HEK293T (cell line): ENCODE measurements at regions not wholly inside any gene's neighbourhood (a gene's known extent, or its start where the extent isn't known, plus 50 kb on each side); places are given as distances from the start of the nearest gene placed in this dataset.

Source experiments
- CTCF ChIA-PET: fragments of 350-600 bp; formaldehyde crosslinking; extraction: SDS; loops from one replicate; lab custom pipeline; 2021; ENCODE audit warnings: antibody characterized with exemption, inconsistent platforms; lab: Yijun Ruan, JAX
- POLR2A ChIA-PET: fragments of 350-600 bp; formaldehyde crosslinking; extraction: SDS; loops from one replicate; lab custom pipeline; 2020; ENCODE audit warnings: antibody characterized with exemption, inconsistent platforms; lab: Yijun Ruan, JAX
- DNase-seq: peaks from one replicate; pipeline ENCODE4 v3.0.0; 2012; ENCODE audit warnings: mixed read lengths; ENCODE audit errors: extremely low spot score
- ARNT ChIP-seq: fragments of 450-650 bp; IDR thresholded peaks from 2 replicates; pipeline ENCODE4 v1.6.1; 2017; ENCODE audit warnings: mild to moderate bottlenecking
- BHLHE40 ChIP-seq: fragments of 450-650 bp; IDR thresholded peaks from 2 replicates; pipeline ENCODE4 v1.6.1; 2016; ENCODE audit warnings: mild to moderate bottlenecking, moderate library complexity, borderline replicate concordance
- CTBP1 ChIP-seq: fragments of 450-650 bp; IDR thresholded peaks from 2 replicates; pipeline ENCODE4 v1.6.1; 2016; ENCODE audit warnings: borderline replicate concordance
- ELF4 ChIP-seq: fragments of 450-650 bp; IDR thresholded peaks from 2 replicates; pipeline ENCODE4 v1.6.1; 2017; ENCODE audit warnings: antibody characterized with exemption
- FOXA1 ChIP-seq: fragments of 450-650 bp; IDR thresholded peaks from 2 replicates; pipeline ENCODE4 v1.6.1; 2016; ENCODE audit warnings: mild to moderate bottlenecking
- FOXK2 ChIP-seq: fragments of 450-650 bp; IDR thresholded peaks from 2 replicates; pipeline ENCODE4 v1.6.1; 2016; ENCODE audit warnings: mild to moderate bottlenecking
- FOXM1 ChIP-seq: fragments of 450-650 bp; IDR thresholded peaks from 2 replicates; pipeline ENCODE4 v1.6.1; 2017; ENCODE audit warnings: mild to moderate bottlenecking, borderline replicate concordance
- HDGF ChIP-seq: fragments of 450-650 bp; IDR thresholded peaks from 2 replicates; pipeline ENCODE4 v1.6.1; 2017; ENCODE audit warnings: antibody characterized with exemption, borderline replicate concordance
- L3MBTL2 ChIP-seq: fragments of 450-650 bp; conservative IDR thresholded peaks from 2 replicates; pipeline ENCODE4 v1.6.1; 2016; ENCODE audit warnings: mild to moderate bottlenecking
- LEF1 ChIP-seq: fragments of 450-650 bp; IDR thresholded peaks from 2 replicates; pipeline ENCODE4 v1.6.1; 2017; ENCODE audit warnings: mild to moderate bottlenecking, borderline replicate concordance
- NFRKB ChIP-seq: fragments of 450-650 bp; IDR thresholded peaks from 2 replicates; pipeline ENCODE4 v1.6.1; 2016; ENCODE audit warnings: mild to moderate bottlenecking, moderate library complexity
- PKNOX1 ChIP-seq: fragments of 450-650 bp; IDR thresholded peaks from 2 replicates; pipeline ENCODE4 v1.6.1; 2016
- SP1 ChIP-seq: fragments of 450-650 bp; IDR thresholded peaks from 2 replicates; pipeline ENCODE4 v1.6.1; 2017
- SUZ12 ChIP-seq: fragments of 450-650 bp; IDR thresholded peaks from 2 replicates; pipeline ENCODE4 v1.6.1; 2016; ENCODE audit warnings: mild to moderate bottlenecking
- TARDBP ChIP-seq: fragments of 450-650 bp; IDR thresholded peaks from 2 replicates; pipeline ENCODE4 v1.6.1; 2016
- ZNF384 ChIP-seq: fragments of 450-650 bp; IDR thresholded peaks from 2 replicates; pipeline ENCODE4 v1.6.1; 2016

GRCh38 chr12:29929295-29929694, 145.6 kb upstream of the TMTC1 start:
- TF ChIP-seq FOXM1 = no peak
- TF ChIP-seq ARNT = no peak
- TF ChIP-seq HDGF = no peak
- no peak for TF ChIP-seq TARDBP
- no peak for TF ChIP-seq CTBP1
- no peak for TF ChIP-seq ZNF384
- no peak for TF ChIP-seq NFRKB
- no peak for TF ChIP-seq SP1
- no peak for TF ChIP-seq BHLHE40
- POLR2A ChIA-PET = no interaction called here
- CTCF ChIA-PET = no interaction called here
- DNase-seq = no peak

DNA sequence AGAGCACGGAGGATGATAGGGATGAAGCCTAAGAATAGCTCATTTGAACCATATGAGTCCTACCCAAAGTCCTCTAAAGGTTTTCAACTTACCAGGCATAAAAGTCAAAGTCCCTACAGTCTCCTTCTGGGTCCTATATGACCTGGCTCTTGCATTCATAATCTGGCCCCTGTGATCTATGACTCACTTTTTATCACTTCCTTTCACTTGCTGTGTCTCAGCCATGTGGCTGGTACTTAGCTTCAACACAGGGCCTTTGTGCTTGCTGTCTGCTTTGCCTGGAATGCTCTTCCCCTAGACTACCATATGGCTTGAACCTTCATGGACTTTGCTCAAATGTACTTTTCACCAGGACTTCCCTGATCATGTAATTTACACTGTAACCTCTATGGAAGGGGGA, 137.6 kb upstream of the TMTC1 start:
- no peak for DNase-seq
- ChIA-PET CTCF (no interaction called here), POLR2A (no interaction called here)
- TF ChIP-seq BHLHE40 (no peak), HDGF (no peak), FOXA1 (no peak), L3MBTL2 (no peak), TARDBP (no peak), SUZ12 (no peak), LEF1 (no peak), NFRKB (no peak), SP1 (no peak), ZNF384 (no peak), CTBP1 (no peak), ARNT (no peak), FOXM1 (no peak), PKNOX1 (no peak), ELF4 (no peak), FOXK2 (no peak)

GRCh38 chr12:29908157-29908556, 124.4 kb upstream of the TMTC1 start:
- POLR2A ChIA-PET = no interaction called here
- TF ChIP-seq ARNT = no peak
- no peak for TF ChIP-seq FOXA1
- TF ChIP-seq NFRKB = no peak
- TF ChIP-seq ELF4 = no peak
- TF ChIP-seq FOXK2 = no peak
- TF ChIP-seq SUZ12 = no peak
- TF ChIP-seq HDGF = no peak
- TF ChIP-seq L3MBTL2 = no peak
- no peak for TF ChIP-seq TARDBP
- TF ChIP-seq PKNOX1 = no peak
- no peak for TF ChIP-seq ZNF384
- no peak for TF ChIP-seq LEF1
- TF ChIP-seq SP1 = no peak
- no peak for TF ChIP-seq FOXM1
- no peak for TF ChIP-seq CTBP1
- TF ChIP-seq BHLHE40 = no peak

DNA sequence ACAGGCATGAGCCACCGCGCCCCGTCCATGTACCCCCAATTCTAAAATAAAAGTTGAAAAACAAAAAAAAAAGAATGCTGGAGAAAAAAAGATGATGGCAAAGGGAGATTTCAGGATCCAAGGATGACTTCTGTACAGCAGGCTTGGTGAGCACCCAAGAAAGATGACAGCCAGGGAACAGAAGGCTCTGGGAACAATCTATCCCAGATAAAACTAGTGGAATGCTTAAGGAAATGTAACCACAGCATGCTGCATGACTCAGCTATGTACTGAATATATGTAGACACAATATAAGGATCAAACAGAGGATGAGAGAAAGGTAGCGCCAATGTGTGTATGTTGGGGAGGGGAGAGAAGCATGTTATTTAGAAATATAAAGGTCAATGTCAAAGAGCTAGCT, 123.7 kb upstream of the TMTC1 start:
- TF ChIP-seq ELF4 = no peak
- no peak for TF ChIP-seq TARDBP
- ChIA-PET POLR2A (no interaction called here), CTCF (no interaction called here)
- no peak for DNase-seq

More at GRCh38 chr12:29908157-29908556, 124.4 kb upstream of the TMTC1 start:
- DNase-seq = no peak
- CTCF ChIA-PET = no interaction called here

DNA sequence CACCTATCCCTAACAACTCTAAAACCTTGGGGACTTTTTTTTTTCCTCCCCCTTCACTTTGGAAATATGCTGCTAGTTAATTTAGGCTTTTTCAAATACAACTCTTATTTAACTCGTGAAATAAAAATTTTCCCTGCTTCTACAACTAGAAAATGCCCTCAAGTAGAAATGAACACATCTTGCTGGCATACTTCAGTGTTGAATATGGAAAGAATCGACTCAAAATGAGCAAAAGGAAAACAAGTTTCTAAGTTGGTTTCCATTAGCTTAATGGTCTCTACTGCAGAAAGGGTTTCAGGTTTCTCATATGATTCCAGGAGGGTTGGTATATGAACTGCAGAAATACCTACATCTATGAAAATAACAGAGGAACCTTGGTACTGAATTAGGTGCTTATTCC, 118.3 kb upstream of the TMTC1 start:
- TF ChIP-seq PKNOX1 = no peak
- no peak for TF ChIP-seq ARNT
- no peak for TF ChIP-seq NFRKB
- no peak for TF ChIP-seq FOXA1
- no peak for TF ChIP-seq ZNF384
- no peak for TF ChIP-seq BHLHE40
- TF ChIP-seq SUZ12 = no peak
- no peak for TF ChIP-seq SP1
- no peak for TF ChIP-seq FOXK2
- no peak for TF ChIP-seq TARDBP
- TF ChIP-seq ELF4 = no peak
- no peak for TF ChIP-seq CTBP1
- TF ChIP-seq L3MBTL2 = no peak
- no peak for TF ChIP-seq HDGF
- POLR2A ChIA-PET = no interaction called here
- CTCF ChIA-PET = no interaction called here
- no peak for DNase-seq

DNA sequence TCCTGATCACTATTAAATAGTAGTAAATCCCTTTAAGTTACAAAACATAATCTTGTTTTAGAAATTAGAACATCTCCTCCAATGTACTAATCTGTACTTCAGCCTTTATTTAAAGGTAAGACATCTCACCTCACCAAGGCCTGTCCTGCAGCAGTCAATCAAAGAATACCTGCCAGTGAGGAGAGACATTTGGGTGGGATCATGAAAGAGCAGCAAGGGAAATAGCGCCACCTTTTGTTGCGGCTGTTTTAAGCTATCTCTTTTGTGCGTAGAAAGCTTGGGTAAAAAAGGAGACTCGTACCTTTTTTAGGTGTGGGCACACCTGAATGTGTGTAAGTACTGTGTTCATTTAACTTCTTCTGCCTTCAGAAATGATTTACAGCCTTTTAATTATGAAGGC, 117.8 kb upstream of the TMTC1 start:
- TF ChIP-seq ZNF384 (no peak), LEF1 (no peak), L3MBTL2 (no peak), NFRKB (no peak), TARDBP (no peak), ELF4 (no peak), CTBP1 (no peak), PKNOX1 (peak; percentile 62)
- CTCF ChIA-PET = no interaction called here
- POLR2A ChIA-PET = no interaction called here
- no peak for DNase-seq
